Progenitor cell of endocrine pancreas (in vitro differentiated cells): ENCODE measurements at regions not wholly inside any gene's neighbourhood (a gene's known extent, or its start where the extent isn't known, plus 50 kb on each side); places are given as distances from the start of the nearest gene placed in this dataset.

ENCODE experiments used
- DNase-seq: peaks from one replicate; pipeline ENCODE4 v3.0.0; 2021; ENCODE audit warnings: low spot score; ENCODE audit not compliant: unreplicated experiment
- H3K27ac Mint-ChIP-seq: 2 replicates; pipeline ENCODE4 v1.8.0; 2021; ENCODE audit warnings: mild to moderate bottlenecking, moderate library complexity, mixed read lengths
- H3K27me3 Mint-ChIP-seq: 2 replicates; pipeline ENCODE4 v1.8.0; 2021; ENCODE audit warnings: mixed read lengths
- H3K36me3 Mint-ChIP-seq: 2 replicates; pipeline ENCODE4 v1.8.0; 2022; ENCODE audit warnings: mixed read lengths; ENCODE audit not compliant: insufficient read depth
- H3K4me1 Mint-ChIP-seq: 2 replicates; pipeline ENCODE4 v1.8.0; 2021; ENCODE audit warnings: low read depth, mixed read lengths
- H3K4me3 Mint-ChIP-seq: 2 replicates; pipeline ENCODE4 v1.8.0; 2021; ENCODE audit warnings: low read depth, mild to moderate bottlenecking, moderate library complexity, mixed read lengths
- H3K9me3 Mint-ChIP-seq: 2 replicates; pipeline ENCODE4 v1.8.0; 2021; ENCODE audit warnings: low read depth, mixed read lengths
- CTCF ChIP-seq: fragments of 200-600 bp; sonication (generic); IDR thresholded peaks from one replicate; pipeline ENCODE4 v1.5.0; 2021; ENCODE audit warnings: antibody characterized with exemption, mild to moderate bottlenecking; ENCODE audit not compliant: unreplicated experiment

- no peak for DNase-seq
- H3K4me1 Mint-ChIP-seq: no peaks in the 10 kb centered on the region
- H3K9me3 Mint-ChIP-seq: peaks cover 3% of the 10 kb centered on the region
- H3K4me3 Mint-ChIP-seq: no peak overlapping the region
- no peaks in the 10 kb centered on the region for H3K36me3 Mint-ChIP-seq
- H3K27me3 Mint-ChIP-seq: no peaks in the 10 kb centered on the region
- H3K27ac Mint-ChIP-seq: no peak overlapping the region
- TF ChIP-seq CTCF: no peak
Observed at GRCh38 chr3:81980596-81981494, 219.4 kb upstream of the GBE1 start.

DNA sequence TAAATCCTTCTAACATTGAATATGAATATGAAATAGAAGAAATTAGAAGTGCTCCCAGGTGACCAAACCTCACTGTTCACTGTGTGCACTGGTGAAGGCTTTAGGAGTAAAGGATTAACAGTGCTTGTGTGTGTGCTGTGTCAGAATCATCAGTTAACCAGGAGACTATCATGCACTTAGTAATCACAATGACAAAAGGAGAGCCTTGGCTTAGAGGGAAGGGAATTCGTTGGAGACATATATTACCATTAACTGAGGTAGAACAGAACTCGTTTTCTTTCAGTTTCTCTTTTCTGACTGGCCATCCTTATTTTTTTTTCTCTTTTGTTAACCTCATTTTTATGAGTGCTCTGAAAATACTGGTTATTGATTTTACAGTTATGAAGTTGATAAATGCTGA is 213.3 kb upstream of the GBE1 start:
- DNase-seq: no peak
- no peak overlapping the region for H3K27ac Mint-ChIP-seq
- H3K27me3 Mint-ChIP-seq: no peaks in the 10 kb centered on the region
- H3K9me3 Mint-ChIP-seq: peaks cover 10% of the 10 kb centered on the region
- no peak for TF ChIP-seq CTCF
- no peaks in the 10 kb centered on the region for H3K4me1 Mint-ChIP-seq
- H3K36me3 Mint-ChIP-seq: no peaks in the 10 kb centered on the region
- no peak overlapping the region for H3K4me3 Mint-ChIP-seq

DNA sequence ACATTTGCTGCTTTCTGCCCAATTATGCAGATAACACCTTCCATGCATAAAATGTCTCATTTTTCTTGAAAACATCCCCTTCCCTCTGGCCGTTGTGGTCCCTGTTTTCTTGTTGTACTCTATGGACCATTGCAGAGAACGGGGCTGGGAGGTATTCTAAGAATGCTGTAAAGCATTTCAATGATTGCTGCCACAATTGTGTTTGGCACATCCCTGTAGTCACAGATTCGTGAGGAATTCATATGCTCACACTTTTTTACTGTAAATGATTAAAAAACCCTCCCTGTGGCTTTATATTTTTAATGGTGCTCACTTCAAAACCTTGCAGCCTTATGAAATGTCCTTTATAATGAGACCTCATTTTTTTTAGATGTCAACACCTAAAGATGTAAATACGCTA is 207.2 kb upstream of the GBE1 start:
- Mint-ChIP-seq H3K4me3 (no peak overlapping the region), H3K36me3 (no peaks in the 10 kb centered on the region), H3K4me1 (no peaks in the 10 kb centered on the region), H3K27me3 (no peaks in the 10 kb centered on the region), H3K9me3 (peaks cover 10% of the 10 kb centered on the region), H3K27ac (no peak overlapping the region)
- no peak for DNase-seq
- no peak for TF ChIP-seq CTCF

DNA sequence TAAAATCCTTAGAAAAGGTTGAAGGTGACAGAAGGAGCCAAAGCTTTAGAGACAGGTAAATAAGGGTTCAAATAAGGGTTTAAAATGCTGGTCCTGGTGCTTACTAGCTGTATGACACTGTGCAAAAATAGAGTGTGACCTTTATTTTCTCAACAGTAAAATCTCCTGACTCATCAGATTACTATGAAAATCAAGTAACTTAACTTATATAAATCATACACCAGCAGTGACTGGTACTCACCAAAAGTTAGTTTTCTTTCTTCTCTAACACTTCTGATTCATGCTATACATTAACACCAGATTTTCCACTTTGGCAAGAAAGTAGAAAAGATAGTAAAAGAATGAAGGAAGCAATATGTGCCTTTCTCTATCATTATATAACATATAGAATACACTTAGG is 205.9 kb upstream of the GBE1 start:
- Mint-ChIP-seq H3K36me3 (no peaks in the 10 kb centered on the region), H3K9me3 (peaks cover 10% of the 10 kb centered on the region), H3K4me1 (no peaks in the 10 kb centered on the region), H3K4me3 (no peak overlapping the region), H3K27me3 (no peaks in the 10 kb centered on the region), H3K27ac (no peak overlapping the region)
- DNase-seq: no peak
- TF ChIP-seq CTCF: no peak

- Mint-ChIP-seq H3K4me1 (no peaks in the 10 kb centered on the region), H3K27ac (no peak overlapping the region)
Observed at GRCh38 chr3:81965696-81966095, 204.3 kb upstream of the GBE1 start.

More at GRCh38 chr3:81965696-81966095, 204.3 kb upstream of the GBE1 start:
- no peaks in the 10 kb centered on the region for H3K9me3 Mint-ChIP-seq
- no peak overlapping the region for H3K4me3 Mint-ChIP-seq
- no peak for TF ChIP-seq CTCF
- no peaks in the 10 kb centered on the region for H3K36me3 Mint-ChIP-seq
- DNase-seq: no peak
- H3K27me3 Mint-ChIP-seq: no peaks in the 10 kb centered on the region
